GM23338 (cell line): ENCODE measurements at regions not wholly inside any gene's neighbourhood (a gene's known extent, or its start where the extent isn't known, plus 50 kb on each side); places are given as distances from the start of the nearest gene placed in this dataset.

Source experiments
- CREB1 ChIP-seq: fragments of 250-450 bp; sonication (Bioruptor Pico); IDR thresholded peaks from 2 replicates; pipeline ENCODE4 v1.5.0; 2020; ENCODE audit warnings: low read depth, mild to moderate bottlenecking, moderate library complexity
- CTCF ChIP-seq, 2 experiments: fragments of 200-600 bp in 1 of 2; sonication (generic) in 1 of 2; conservative IDR thresholded peaks; 2 replicates each; pipeline versions ENCODE4 v1.5.1 to v1.6.1; 2016 to 2017; ENCODE audit warnings: antibody characterized with exemption in 2 of 2, low read depth in 2 of 2, mild to moderate bottlenecking in 2 of 2, moderate library complexity in 1 of 2
- EZH2 ChIP-seq: fragments of 200-600 bp; sonication (generic); IDR thresholded peaks from one replicate; pipeline ENCODE4 v1.8.0; 2017; ENCODE audit warnings: antibody characterized with exemption, mild to moderate bottlenecking, low read depth; ENCODE audit not compliant: unreplicated experiment
- EZH2phosphoT487 ChIP-seq: fragments of 200-600 bp; sonication (generic); IDR thresholded peaks from one replicate; pipeline ENCODE4 v1.8.1; 2018; ENCODE audit warnings: antibody characterized with exemption; ENCODE audit not compliant: unreplicated experiment
- JUNB ChIP-seq: IDR thresholded peaks from one replicate; pipeline ENCODE4 v1.6.1; 2016; ENCODE audit warnings: antibody characterized with exemption; ENCODE audit not compliant: unreplicated experiment
- NANOG ChIP-seq: IDR thresholded peaks from 2 replicates; pipeline ENCODE4 v1.6.1; 2016; ENCODE audit warnings: antibody characterized with exemption, borderline replicate concordance
- POLR2AphosphoS5 ChIP-seq: IDR thresholded peaks from 2 replicates; pipeline ENCODE4 v1.6.1; 2016; ENCODE audit warnings: antibody characterized with exemption, low read depth
- REST ChIP-seq: IDR thresholded peaks from one replicate; pipeline ENCODE4 v1.6.1; 2018; ENCODE audit warnings: antibody characterized with exemption; ENCODE audit not compliant: unreplicated experiment
- ZNF462 ChIP-seq: fragments of 250-450 bp; sonication (Bioruptor Pico); IDR thresholded peaks from 2 replicates; pipeline ENCODE4 v1.5.0; 2020; ENCODE audit warnings: mild to moderate bottlenecking, moderate library complexity

GRCh38 chr18:22074282-22075070 lies 94.9 kb upstream of the GATA6 start:
- no peak for TF ChIP-seq CTCF (conservative IDR thresholded peaks at IDR 0.05; ENCODE audit: low read depth in 2 of 2)
- no peak for TF ChIP-seq NANOG
- TF ChIP-seq EZH2 = no peak
- no peak for TF ChIP-seq CREB1 (CRISPR knock-in tag)
- TF ChIP-seq POLR2AphosphoS5 = no peak
- TF ChIP-seq EZH2phosphoT487 = no peak
- TF ChIP-seq REST = no peak
- no peak for TF ChIP-seq ZNF462 (CRISPR knock-in tag)
- no peak for TF ChIP-seq JUNB
